Midbrain (tissue), 1 donor: ENCODE measurements at regions not wholly inside any gene's neighbourhood (a gene's known extent, or its start where the extent isn't known, plus 50 kb on each side); places are given as distances from the start of the nearest gene placed in this dataset.

Experiments
- DNase-seq: peaks from one replicate; lab custom pipeline; 2025; lab: John Stamatoyannopoulos, UW

GRCh38 chr14:44297437-44297836 is 209.6 kb downstream of the FSCB start:
- no peak for DNase-seq

GRCh38 chr14:44291366-44291915 is 215.6 kb downstream of the FSCB start:
- DNase-seq = no peak

- no peak for DNase-seq
Measured at GRCh38 chr14:44287858-44288257, 219.2 kb downstream of the FSCB start.

- DNase-seq = no peak
Measured at GRCh38 chr14:44286201-44286600, 220.9 kb downstream of the FSCB start.

GRCh38 chr14:44283836-44284235 is 223.2 kb downstream of the FSCB start:
- DNase-seq = no peak

DNA sequence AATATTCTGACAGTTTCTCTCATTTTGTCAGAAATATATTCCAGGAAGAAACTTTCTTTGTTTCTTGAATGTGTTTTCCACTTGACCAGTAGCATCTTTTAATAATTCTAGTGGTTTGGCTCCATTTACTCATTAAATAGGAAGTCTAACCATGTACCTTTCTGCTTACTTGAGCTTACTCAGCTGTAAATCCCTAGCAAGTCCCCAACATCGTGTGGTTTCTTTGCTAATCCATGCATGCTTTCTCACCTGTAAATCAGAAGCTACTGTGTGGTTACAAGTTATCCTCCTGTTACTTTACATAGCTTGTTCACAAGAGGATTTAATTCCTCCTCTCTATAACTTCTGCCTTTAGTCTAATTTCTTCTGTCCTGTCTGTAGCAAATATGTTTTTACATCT is 227.7 kb downstream of the FSCB start:
- no peak for DNase-seq

GRCh38 chr14:44271637-44272036 is 235.4 kb downstream of the FSCB start:
- no peak for DNase-seq

GRCh38 chr14:44271006-44271405 is 236.1 kb downstream of the FSCB start:
- no peak for DNase-seq

DNA sequence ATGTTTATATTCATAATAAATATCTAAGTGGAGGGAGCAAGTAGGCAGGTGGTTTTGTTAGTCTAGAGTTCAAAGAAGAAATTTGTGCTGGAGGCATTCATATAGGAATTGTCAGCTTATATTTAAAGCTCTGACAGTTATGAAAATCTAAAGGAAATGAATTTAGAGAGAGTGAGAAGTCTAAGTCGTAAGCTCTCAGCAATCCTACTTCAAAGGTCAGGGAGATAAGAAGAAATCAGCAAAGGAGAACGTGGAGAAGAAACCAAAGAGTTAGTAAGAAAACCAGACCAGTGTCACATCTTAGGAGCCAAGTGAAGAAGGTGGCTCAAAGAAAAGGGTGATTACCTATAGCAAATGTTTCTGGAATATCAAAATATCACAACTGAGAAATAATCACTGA is 241.8 kb downstream of the FSCB start:
- DNase-seq = no peak

GRCh38 chr14:44215660-44216059 is 291.4 kb downstream of the FSCB start:
- DNase-seq = no peak

GRCh38 chr14:44211718-44212117 is 295.4 kb downstream of the FSCB start:
- no peak for DNase-seq

GRCh38 chr14:44204061-44204835 is 302.8 kb downstream of the FSCB start:
- no peak for DNase-seq

DNA sequence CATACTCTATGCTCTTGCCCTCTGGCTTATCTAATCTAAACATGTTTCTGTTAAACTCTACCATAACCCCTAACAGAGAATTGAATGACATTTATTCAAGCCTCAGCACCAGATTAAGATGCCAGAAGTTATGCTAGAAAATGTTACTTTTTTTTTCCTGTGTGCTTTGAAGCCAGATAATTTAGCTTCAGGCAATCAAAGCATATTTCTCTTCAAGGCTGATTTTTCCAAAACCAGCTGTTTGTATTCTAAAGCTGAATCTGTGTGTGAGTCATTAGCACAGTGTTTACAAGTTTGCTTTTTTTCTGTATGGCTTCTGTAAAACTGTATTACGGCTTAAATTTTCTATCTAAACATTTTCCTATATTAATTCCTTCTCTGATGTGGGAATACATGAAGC is 326.1 kb downstream of the FSCB start:
- DNase-seq = no peak

DNA sequence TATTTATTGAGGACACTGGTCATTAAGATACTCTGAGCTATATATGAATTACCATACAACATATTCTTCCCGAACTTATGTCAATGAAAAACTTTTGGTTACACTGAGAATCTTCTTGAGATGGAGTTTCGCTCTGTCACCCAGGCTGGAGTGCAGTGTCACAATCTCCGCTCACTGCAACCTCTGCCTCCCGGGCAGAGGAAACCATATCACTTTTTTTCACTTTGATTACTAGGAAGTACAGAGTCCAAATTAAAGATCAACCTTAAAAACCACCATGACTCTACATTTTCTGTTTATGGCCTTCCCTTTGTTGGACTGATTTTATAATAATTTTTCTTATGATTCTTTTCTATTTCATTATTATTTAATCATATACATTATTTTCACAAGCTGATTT is 336.5 kb downstream of the FSCB start:
- no peak for DNase-seq

DNA sequence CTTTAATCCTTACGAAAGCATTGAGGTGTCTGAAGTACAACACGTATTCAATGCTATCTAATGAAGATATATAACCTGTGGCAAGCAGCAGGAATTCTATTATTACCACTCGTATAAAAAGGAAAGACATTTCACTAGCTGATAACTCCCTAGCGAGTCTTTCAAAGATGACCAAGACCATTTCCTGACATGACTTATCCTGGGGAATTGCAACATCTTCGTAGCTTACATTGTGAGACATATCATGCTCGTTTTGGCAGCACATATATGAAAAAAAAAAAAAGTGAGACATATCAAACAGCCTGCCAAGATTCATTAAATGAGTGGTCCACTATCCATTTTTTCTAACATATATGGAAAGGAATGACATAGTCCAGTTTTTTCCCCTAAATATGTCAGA is 337.0 kb downstream of the FSCB start:
- no peak for DNase-seq

DNA sequence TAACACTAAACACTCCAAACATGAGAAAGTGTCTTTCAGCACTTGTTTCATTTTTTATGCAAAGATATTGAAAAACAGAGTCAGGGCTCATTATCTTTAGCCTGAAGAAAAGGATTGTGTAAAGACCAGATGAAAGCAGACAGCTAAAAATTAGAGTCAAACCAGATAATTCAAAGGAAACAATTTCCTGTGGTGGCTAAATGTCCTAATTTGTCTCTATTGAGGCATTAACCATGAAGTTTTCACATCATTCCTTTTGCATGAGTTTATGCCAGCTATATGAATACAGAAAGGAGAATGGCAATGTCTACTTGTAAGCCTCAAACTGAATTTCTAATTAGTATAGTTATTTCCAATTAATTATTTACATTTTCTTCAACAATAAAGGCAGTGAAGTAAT is 338.5 kb downstream of the FSCB start:
- no peak for DNase-seq

DNA sequence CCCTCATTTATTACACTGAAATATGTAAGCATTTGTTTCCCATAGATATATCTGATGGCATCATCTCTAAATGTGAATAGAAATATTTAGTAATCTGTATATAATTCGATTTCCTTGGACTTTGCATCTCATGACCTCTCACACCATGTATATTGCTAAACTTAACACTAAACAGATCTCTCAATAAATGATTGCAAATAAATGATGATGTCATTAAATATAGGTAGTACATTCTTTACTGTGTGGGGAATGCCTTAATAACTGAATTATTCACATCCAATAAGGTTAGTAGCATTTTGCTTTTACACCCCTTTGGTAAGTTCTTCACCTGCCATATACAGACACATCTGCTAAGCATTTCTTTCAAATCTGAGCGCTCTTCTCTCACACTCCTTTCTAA is 340.5 kb downstream of the FSCB start:
- DNase-seq = no peak

- DNase-seq = no peak
Measured at GRCh38 chr14:44165936-44166335, 341.1 kb downstream of the FSCB start.

DNA sequence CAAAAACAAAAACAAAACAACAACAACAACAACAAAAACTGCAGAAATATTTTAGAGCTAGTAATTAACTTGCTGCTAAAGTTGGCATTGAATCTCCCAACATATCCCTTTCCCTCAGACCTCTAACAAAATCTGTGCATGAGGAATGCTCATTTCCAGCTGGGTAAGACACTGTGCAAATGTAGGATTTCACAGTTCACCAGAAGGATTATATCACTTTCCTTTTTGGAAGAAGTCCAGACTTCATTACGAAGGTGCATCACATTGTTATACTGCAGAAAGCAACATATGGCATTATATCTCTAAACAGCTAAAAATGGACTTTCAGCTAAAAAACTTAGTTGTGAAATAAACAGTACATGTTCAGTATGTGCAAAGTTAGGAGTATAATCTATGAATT is 341.8 kb downstream of the FSCB start:
- DNase-seq = no peak

DNA sequence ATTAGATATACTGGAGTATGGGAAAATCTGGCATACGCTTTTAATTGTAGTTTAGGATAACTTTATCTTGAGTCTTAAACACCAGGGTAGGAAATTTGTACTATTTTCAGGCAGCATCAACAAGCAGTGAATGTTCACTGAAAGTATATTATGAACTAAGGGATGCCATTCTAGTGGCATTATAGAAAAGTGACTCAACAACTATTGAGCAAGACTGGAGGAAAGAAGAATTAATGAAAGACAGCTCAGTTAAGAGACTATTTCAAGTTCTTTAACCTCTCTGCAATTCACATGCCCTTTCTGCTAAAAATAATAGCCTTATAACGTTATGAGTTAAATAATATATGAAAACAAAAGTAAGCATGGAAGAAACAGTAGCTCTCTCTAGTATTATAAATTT is 343.1 kb downstream of the FSCB start:
- DNase-seq = no peak

GRCh38 chr14:44162197-44162596 is 344.9 kb downstream of the FSCB start:
- DNase-seq = no peak

DNA sequence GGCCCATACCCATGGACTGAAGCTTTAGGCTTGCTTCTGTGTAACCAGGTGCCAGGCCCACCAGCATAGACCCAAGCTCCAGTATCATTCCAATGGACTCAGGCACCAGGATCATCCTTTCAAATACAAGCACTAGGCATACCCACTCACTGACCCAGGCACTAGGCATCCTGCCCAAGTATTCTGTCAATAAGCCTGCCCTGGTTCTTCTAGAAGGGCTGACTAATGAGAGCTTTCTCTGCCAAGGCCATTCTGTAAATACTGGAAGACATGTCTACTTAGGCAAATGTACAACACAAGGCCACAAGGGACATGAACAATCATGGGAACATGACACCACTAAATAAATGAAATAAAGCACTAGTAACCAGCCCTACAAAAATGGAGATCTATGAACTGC is 352.2 kb downstream of the FSCB start:
- no peak for DNase-seq

DNA sequence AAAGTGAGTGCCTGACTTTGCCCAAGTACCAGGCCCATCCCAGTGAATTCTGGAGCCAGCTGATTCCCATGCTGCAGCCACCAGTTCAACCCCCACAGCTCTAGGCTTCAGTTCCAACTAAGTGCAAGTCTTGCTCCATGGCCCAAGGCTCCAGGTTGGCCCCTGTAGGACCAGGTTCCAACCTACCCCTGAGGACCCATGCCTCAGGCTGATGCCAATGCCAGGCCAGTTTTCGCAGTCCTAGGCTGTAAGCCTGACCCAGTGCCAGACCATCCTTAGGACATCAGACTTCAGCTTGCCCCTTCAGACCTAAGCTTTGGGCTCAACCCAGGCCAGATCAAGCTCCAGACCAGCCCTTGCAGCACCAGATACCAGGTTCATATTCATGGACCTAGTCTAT is 352.6 kb downstream of the FSCB start:
- no peak for DNase-seq
